KMS-11 (cell line): ENCODE measurements at regions not wholly inside any gene's neighbourhood (a gene's known extent, or its start where the extent isn't known, plus 50 kb on each side); places are given as distances from the start of the nearest gene placed in this dataset.

Experiments
- H2AFZ ChIP-seq: fragments of 200-600 bp; sonication (generic); 2 replicates; pipeline ENCODE4 v1.6.1; 2016; ENCODE audit warnings: antibody characterized with exemption, mixed run types, low read depth
- H3K27ac ChIP-seq: fragments of 200-600 bp; sonication (generic); 2 replicates; pipeline ENCODE4 v1.6.1; 2016; ENCODE audit warnings: mild to moderate bottlenecking, mixed run types
- H3K27me3 ChIP-seq: fragments of 200-600 bp; sonication (generic); 2 replicates; pipeline ENCODE4 v1.6.1; 2017; ENCODE audit warnings: mild to moderate bottlenecking, low read depth, mixed run types, moderate library complexity; ENCODE audit not compliant: insufficient read depth
- H3K36me3 ChIP-seq: fragments of 200-600 bp; sonication (generic); 2 replicates; pipeline ENCODE4 v1.6.1; 2017; ENCODE audit warnings: mild to moderate bottlenecking, mixed run types; ENCODE audit not compliant: insufficient read depth
- H3K4me1 ChIP-seq: fragments of 200-600 bp; sonication (generic); 2 replicates; pipeline ENCODE4 v1.6.1; 2016; ENCODE audit warnings: mild to moderate bottlenecking, low read depth, mixed run types; ENCODE audit not compliant: poor library complexity, severe bottlenecking
- H3K4me2 ChIP-seq: fragments of 200-600 bp; sonication (generic); 2 replicates; pipeline ENCODE4 v1.7.0; 2016; ENCODE audit warnings: mild to moderate bottlenecking, mixed run types
- H3K4me3 ChIP-seq: fragments of 200-600 bp; sonication (generic); IDR thresholded peaks from 2 replicates; pipeline ENCODE4 v1.6.1; 2017; ENCODE audit warnings: low read depth, low read length, mixed read lengths; ENCODE audit not compliant: insufficient read depth
- H3K79me2 ChIP-seq: fragments of 200-600 bp; sonication (generic); 2 replicates; pipeline ENCODE4 v1.6.1; 2016; ENCODE audit warnings: low read depth, mixed run types; ENCODE audit not compliant: insufficient read depth
- H3K9ac ChIP-seq: fragments of 200-600 bp; sonication (generic); 2 replicates; pipeline ENCODE4 v1.6.1; 2016; ENCODE audit warnings: mild to moderate bottlenecking, mixed run types
- H4K20me1 ChIP-seq: fragments of 200-600 bp; sonication (generic); 2 replicates; pipeline ENCODE4 v1.6.1; 2016; ENCODE audit warnings: mild to moderate bottlenecking, mixed run types; ENCODE audit not compliant: insufficient read depth
- TF ChIP-seq, protein P1 (sequence below): fragments of 200-600 bp; sonication (generic); conservative IDR thresholded peaks from 2 replicates; pipeline ENCODE4 v1.6.1; 2017; ENCODE audit warnings: low read depth, mild to moderate bottlenecking, antibody characterized with exemption, low read length, moderate library complexity, mixed read lengths

- H3K27ac ChIP-seq: no peak overlapping the region
- no peak overlapping the region for H3K4me2 ChIP-seq
- H3K79me2 ChIP-seq: no peaks in the 10 kb centered on the region
- no peak overlapping the region for H3K9ac ChIP-seq
- no peaks in the 10 kb centered on the region for H3K27me3 ChIP-seq
- no peak overlapping the region for H3K4me3 ChIP-seq
- no peaks in the 10 kb centered on the region for H4K20me1 ChIP-seq
- H3K4me1 ChIP-seq: peaks cover 35% of the 10 kb centered on the region
- TF ChIP-seq, protein P1, sequence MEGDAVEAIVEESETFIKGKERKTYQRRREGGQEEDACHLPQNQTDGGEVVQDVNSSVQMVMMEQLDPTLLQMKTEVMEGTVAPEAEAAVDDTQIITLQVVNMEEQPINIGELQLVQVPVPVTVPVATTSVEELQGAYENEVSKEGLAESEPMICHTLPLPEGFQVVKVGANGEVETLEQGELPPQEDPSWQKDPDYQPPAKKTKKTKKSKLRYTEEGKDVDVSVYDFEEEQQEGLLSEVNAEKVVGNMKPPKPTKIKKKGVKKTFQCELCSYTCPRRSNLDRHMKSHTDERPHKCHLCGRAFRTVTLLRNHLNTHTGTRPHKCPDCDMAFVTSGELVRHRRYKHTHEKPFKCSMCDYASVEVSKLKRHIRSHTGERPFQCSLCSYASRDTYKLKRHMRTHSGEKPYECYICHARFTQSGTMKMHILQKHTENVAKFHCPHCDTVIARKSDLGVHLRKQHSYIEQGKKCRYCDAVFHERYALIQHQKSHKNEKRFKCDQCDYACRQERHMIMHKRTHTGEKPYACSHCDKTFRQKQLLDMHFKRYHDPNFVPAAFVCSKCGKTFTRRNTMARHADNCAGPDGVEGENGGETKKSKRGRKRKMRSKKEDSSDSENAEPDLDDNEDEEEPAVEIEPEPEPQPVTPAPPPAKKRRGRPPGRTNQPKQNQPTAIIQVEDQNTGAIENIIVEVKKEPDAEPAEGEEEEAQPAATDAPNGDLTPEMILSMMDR: no peak
- no peak overlapping the region for H2AFZ ChIP-seq
- no peaks in the 10 kb centered on the region for H3K36me3 ChIP-seq
Measured at GRCh38 chr3:161766331-161766730, 269.7 kb downstream of the OTOL1 start.

- Histone ChIP-seq H3K4me2 (peak overlapping the region; percentile 55), H3K4me1 (peaks cover 73% of the 10 kb centered on the region), H3K27ac (peak overlapping the region; percentile 89), H3K9ac (peak overlapping the region; percentile 29; the same call in 1 of the 2 replicates), H2AFZ (no peak overlapping the region; the same call in 1 of the 2 replicates), H3K27me3 (no peaks in the 10 kb centered on the region), H3K36me3 (no peaks in the 10 kb centered on the region), H4K20me1 (no peaks in the 10 kb centered on the region), H3K79me2 (no peaks in the 10 kb centered on the region), H3K4me3 (peak overlapping the region; percentile 3)
- TF ChIP-seq, protein P1: no peak
Measured at GRCh38 chr3:161770484-161771386, 274.1 kb downstream of the OTOL1 start.

GRCh38 chr3:161781381-161781780 is 284.8 kb downstream of the OTOL1 start:
- Histone ChIP-seq H3K27me3 (no peaks in the 10 kb centered on the region), H3K79me2 (no peaks in the 10 kb centered on the region), H3K27ac (no peak overlapping the region), H3K4me1 (peaks cover 17% of the 10 kb centered on the region), H3K9ac (no peak overlapping the region), H2AFZ (peak overlapping the region; percentile 41), H3K36me3 (no peaks in the 10 kb centered on the region; the same call in 1 of the 2 replicates), H4K20me1 (no peaks in the 10 kb centered on the region), H3K4me2 (peak overlapping the region; percentile 44), H3K4me3 (no peak overlapping the region)
- TF ChIP-seq, protein P1: no peak

DNA sequence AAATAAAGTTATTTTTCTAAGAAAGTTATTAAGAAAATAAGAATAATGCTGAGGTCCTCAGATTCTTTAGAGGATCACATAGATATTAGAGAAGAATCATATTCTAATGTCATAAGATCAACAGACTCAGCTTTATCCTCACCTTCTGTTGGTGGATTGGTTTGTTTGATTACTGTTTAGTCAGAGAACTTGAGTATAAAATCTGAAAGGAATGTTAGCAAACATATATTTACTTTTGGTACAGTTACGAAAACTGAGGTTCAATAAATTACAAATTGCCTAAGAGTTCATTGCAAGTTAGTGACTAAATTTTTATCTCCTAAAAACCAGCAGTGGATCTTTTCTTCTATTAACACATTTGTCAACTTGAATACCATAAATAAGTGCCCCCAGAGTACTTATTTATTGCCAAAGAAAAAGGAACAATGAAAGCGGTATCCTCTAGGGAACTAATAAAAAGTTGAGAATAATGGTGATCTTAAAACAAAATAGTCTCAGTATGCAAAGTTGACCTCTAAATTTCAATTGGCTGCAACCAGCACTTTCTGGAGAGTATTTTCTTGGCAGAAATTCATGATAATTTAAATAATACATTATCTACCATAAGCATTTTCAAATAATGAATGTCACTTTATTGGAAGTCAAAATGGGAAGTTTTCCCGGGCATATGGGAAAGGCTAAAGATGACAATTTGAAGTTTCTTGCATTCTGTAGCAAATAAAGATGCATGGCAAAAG is 296.8 kb downstream of the OTOL1 start:
- Histone ChIP-seq H2AFZ (no peak overlapping the region), H3K27ac (no peak overlapping the region), H3K36me3 (no peaks in the 10 kb centered on the region), H3K4me2 (no peak overlapping the region), H3K79me2 (no peaks in the 10 kb centered on the region), H4K20me1 (no peaks in the 10 kb centered on the region), H3K4me3 (no peak overlapping the region), H3K4me1 (no peaks in the 10 kb centered on the region), H3K27me3 (no peaks in the 10 kb centered on the region), H3K9ac (no peak overlapping the region)
- TF ChIP-seq, protein P1: no peak
